ENCODE measurements at regions not wholly inside any gene's neighbourhood (a gene's known extent, or its start where the extent isn't known, plus 50 kb on each side); places are given as distances from the start of the nearest gene placed in this dataset.
"Not testable (repeated sequence)": the region's sequence is repeated elsewhere in the genome, so short reads cannot be mapped to it uniquely, and the experiment has no call there.

GRCh38 chr10:61280303-61280702 is 172.9 kb downstream of the TMEM26 start:
- H3K4me1 Mint-ChIP-seq, result peaks cover 0 to 5% (median 4%) of the 10 kb centered on the region in 3 donors
- DNase-seq (no peak), ATAC-seq (ENCODE audit: low read depth in 2 of 2) (no peak)
- H3K4me3 Mint-ChIP-seq, result no peak overlapping the region
- no peak overlapping the region for H3K27ac Mint-ChIP-seq
- no peaks in the 10 kb centered on the region for H3K9me3 Mint-ChIP-seq
- peaks cover 10 to 20% (median 12%) of the 10 kb centered on the region in 3 donors for H3K27me3 Mint-ChIP-seq
- no peaks in the 10 kb centered on the region for H3K36me3 Mint-ChIP-seq

GRCh38 chr10:61279400-61279799 is 173.8 kb downstream of the TMEM26 start:
- peak overlapping the region in 1 of 8 donors; percentile 16 for H3K4me3 Mint-ChIP-seq
- peak in 1 of 2 donors; percentile 52 for ATAC-seq (ENCODE audit: low read depth in 2 of 2)
- no peak overlapping the region for H3K27ac Mint-ChIP-seq
- peaks cover 12 to 23% (median 17%) of the 10 kb centered on the region in 3 donors for H3K27me3 Mint-ChIP-seq
- DNase-seq, result no peak
- peaks cover 0 to 5% (median 4%) of the 10 kb centered on the region in 3 donors for H3K4me1 Mint-ChIP-seq
- no peaks in the 10 kb centered on the region for H3K36me3 Mint-ChIP-seq
- H3K9me3 Mint-ChIP-seq, result no peaks in the 10 kb centered on the region

- Mint-ChIP-seq H3K27ac (no peak overlapping the region), H3K4me1 (peaks cover 0 to under 1% (median 0%) of the 10 kb centered on the region in 3 donors), H3K36me3 (no peaks in the 10 kb centered on the region), H3K27me3 (peaks cover 12 to 25% (median 19%) of the 10 kb centered on the region in 3 donors), H3K9me3 (no peaks in the 10 kb centered on the region), H3K4me3 (no peak overlapping the region)
- DNase-seq (no peak), ATAC-seq (ENCODE audit: low read depth in 2 of 2) (no peak)
These were observed 174.6 kb downstream of the TMEM26 start for GRCh38 chr10:61278556-61278955.

GRCh38 chr10:61272781-61273180 is 180.4 kb downstream of the TMEM26 start:
- ATAC-seq (ENCODE audit: low read depth in 2 of 2) (no peak), DNase-seq (no peak)
- Mint-ChIP-seq H3K27me3 (peaks cover 27 to 37% (median 29%) of the 10 kb centered on the region in 3 donors), H3K36me3 (no peaks in the 10 kb centered on the region), H3K27ac (no peak overlapping the region), H3K4me1 (no peaks in the 10 kb centered on the region), H3K9me3 (no peaks in the 10 kb centered on the region), H3K4me3 (no peak overlapping the region)

- Mint-ChIP-seq H3K4me3 (no peak overlapping the region), H3K9me3 (no peaks in the 10 kb centered on the region), H3K27ac (no peak overlapping the region), H3K27me3 (peaks cover 17 to 38% (median 20%) of the 10 kb centered on the region in 3 donors), H3K4me1 (no peaks in the 10 kb centered on the region), H3K36me3 (no peaks in the 10 kb centered on the region)
- ATAC-seq (ENCODE audit: low read depth in 2 of 2), result no peak
- no peak for DNase-seq
These were observed 181.9 kb downstream of the TMEM26 start for GRCh38 chr10:61271127-61271780.

GRCh38 chr10:61263518-61263917 is 189.7 kb downstream of the TMEM26 start:
- Mint-ChIP-seq H3K4me1 (no peaks in the 10 kb centered on the region), H3K9me3 (peaks cover 6 to 19% (median 9%) of the 10 kb centered on the region in 7 donors)

GRCh38 chr10:61262486-61263261 is 190.5 kb downstream of the TMEM26 start:
- Mint-ChIP-seq H3K4me3 (no peak overlapping the region), H3K27ac (no peak overlapping the region), H3K36me3 (peaks cover 0 to 7% of the 10 kb centered on the region in 2 donors), H3K9me3 (peaks cover 6 to 19% (median 9%) of the 10 kb centered on the region in 7 donors), H3K4me1 (no peaks in the 10 kb centered on the region), H3K27me3 (peaks cover 0 to 37% (median 25%) of the 10 kb centered on the region in 3 donors)
- DNase-seq, result no peak
- ATAC-seq (ENCODE audit: low read depth in 2 of 2), result no peak

More at GRCh38 chr10:61263518-61263917, 189.7 kb downstream of the TMEM26 start:
- Mint-ChIP-seq H3K27me3 (peaks cover 0 to 31% (median 25%) of the 10 kb centered on the region in 3 donors), H3K36me3 (peaks cover 0 to 7% of the 10 kb centered on the region in 2 donors), H3K4me3 (no peak overlapping the region), H3K27ac (no peak overlapping the region)
- DNase-seq (no peak), ATAC-seq (ENCODE audit: low read depth in 2 of 2) (no peak)

- H3K27me3 Mint-ChIP-seq, result peaks cover 17 to 34% (median 34%) of the 10 kb centered on the region in 3 donors
- H3K36me3 Mint-ChIP-seq, result peaks cover 0 to 14% of the 10 kb centered on the region in 2 donors
- no peaks in the 10 kb centered on the region for H3K4me1 Mint-ChIP-seq
- H3K9me3 Mint-ChIP-seq, result peaks cover 3 to 39% (median 21%) of the 10 kb centered on the region in 7 donors
- DNase-seq (no peak), ATAC-seq (ENCODE audit: low read depth in 2 of 2) (no peak)
- no peak overlapping the region for H3K4me3 Mint-ChIP-seq
- H3K27ac Mint-ChIP-seq, result no peak overlapping the region
These were observed 195.2 kb downstream of the TMEM26 start for GRCh38 chr10:61257956-61258496.

- Mint-ChIP-seq H3K27me3 (peaks cover 18 to 38% (median 34%) of the 10 kb centered on the region in 3 donors), H3K36me3 (peaks cover 0 to 14% of the 10 kb centered on the region in 2 donors), H3K27ac (peak overlapping the region in 1 of 6 donors; percentile 66), H3K9me3 (peaks cover 3 to 40% (median 20%) of the 10 kb centered on the region in 7 donors), H3K4me3 (peak overlapping the region in 1 of 8 donors; percentile 14), H3K4me1 (no peaks in the 10 kb centered on the region)
- no peak for ATAC-seq (ENCODE audit: low read depth in 2 of 2)
- no peak for DNase-seq
These were observed 196.0 kb downstream of the TMEM26 start for GRCh38 chr10:61257136-61257535.

- Mint-ChIP-seq H3K27me3 (peaks cover 12 to 36% (median 22%) of the 10 kb centered on the region in 3 donors), H3K36me3 (peaks cover 0 to 14% of the 10 kb centered on the region in 2 donors), H3K9me3 (peaks cover 3 to 37% (median 20%) of the 10 kb centered on the region in 7 donors)
- H3K4me3 Mint-ChIP-seq; DNase-seq; H3K27ac Mint-ChIP-seq; H3K4me1 Mint-ChIP-seq; ATAC-seq (ENCODE audit: low read depth in 2 of 2): not testable (repeated sequence)
These were observed 200.9 kb downstream of the TMEM26 start for GRCh38 chr10:61252326-61252725.

GRCh38 chr10:61251089-61251488 is 202.1 kb downstream of the TMEM26 start:
- peaks cover 12 to 25% (median 23%) of the 10 kb centered on the region in 3 donors for H3K27me3 Mint-ChIP-seq
- DNase-seq (no peak), ATAC-seq (ENCODE audit: low read depth in 2 of 2) (no peak)
- no peak overlapping the region for H3K4me3 Mint-ChIP-seq
- H3K4me1 Mint-ChIP-seq, result no peaks in the 10 kb centered on the region
- peaks cover 0 to 14% of the 10 kb centered on the region in 2 donors for H3K36me3 Mint-ChIP-seq
- H3K27ac Mint-ChIP-seq, result no peak overlapping the region
- H3K9me3 Mint-ChIP-seq, result peaks cover 3 to 35% (median 20%) of the 10 kb centered on the region in 7 donors

- Mint-ChIP-seq H3K4me1 (no peaks in the 10 kb centered on the region), H3K36me3 (peaks cover 0 to 14% of the 10 kb centered on the region in 2 donors), H3K27me3 (peaks cover 12 to 29% (median 22%) of the 10 kb centered on the region in 3 donors), H3K4me3 (no peak overlapping the region), H3K27ac (no peak overlapping the region), H3K9me3 (peaks cover 1 to 31% (median 14%) of the 10 kb centered on the region in 7 donors)
- DNase-seq (no peak), ATAC-seq (ENCODE audit: low read depth in 2 of 2) (no peak)
These were observed 203.1 kb downstream of the TMEM26 start for GRCh38 chr10:61250131-61250530.

- Mint-ChIP-seq H3K4me3 (no peak overlapping the region), H3K27ac (no peak overlapping the region), H3K4me1 (no peaks in the 10 kb centered on the region), H3K27me3 (peaks cover 4 to 28% (median 11%) of the 10 kb centered on the region in 3 donors), H3K9me3 (peaks cover 0 to 10% (median 2%) of the 10 kb centered on the region in 7 donors), H3K36me3 (no peaks in the 10 kb centered on the region)
- ATAC-seq (ENCODE audit: low read depth in 2 of 2), result no peak
- no peak for DNase-seq
These were observed 205.2 kb downstream of the TMEM26 start for GRCh38 chr10:61248013-61248412.
